DOHH2 (cell line): ENCODE measurements at regions not wholly inside any gene's neighbourhood (a gene's known extent, or its start where the extent isn't known, plus 50 kb on each side); places are given as distances from the start of the nearest gene placed in this dataset.

Experiments
- H3F3A ChIP-seq: fragments of 200-600 bp; sonication (generic), shearing (Covaris generic); 2 replicates; pipeline ENCODE4 v1.6.0; 2016; ENCODE audit warnings: antibody characterized with exemption, mild to moderate bottlenecking; ENCODE audit not compliant: control insufficient read depth, insufficient read depth
- H3K27ac ChIP-seq: fragments of 200-600 bp; sonication (generic); 2 replicates; pipeline ENCODE4 v1.5.1; 2014; ENCODE audit warnings: low read depth, mild to moderate bottlenecking, low read length, moderate library complexity
- H3K27me3 ChIP-seq: fragments of 200-600 bp; sonication (generic); 2 replicates; pipeline ENCODE4 v1.6.1; 2014; ENCODE audit warnings: mild to moderate bottlenecking, low read length, mixed read lengths; ENCODE audit not compliant: control insufficient read depth
- H3K36me3 ChIP-seq: fragments of 200-600 bp; sonication (generic); 2 replicates; pipeline ENCODE4 v1.6.1; 2014; ENCODE audit warnings: mild to moderate bottlenecking, low read length, moderate library complexity, mixed read lengths; ENCODE audit not compliant: control insufficient read depth
- H3K4me1 ChIP-seq: fragments of 200-600 bp; sonication (generic); 2 replicates; pipeline ENCODE4 v1.6.1; 2014; ENCODE audit warnings: mild to moderate bottlenecking, low read length, mixed read lengths; ENCODE audit not compliant: control insufficient read depth
- H3K4me2 ChIP-seq: fragments of 200-600 bp; sonication (generic); 2 replicates; pipeline ENCODE4 v1.6.0; 2014; ENCODE audit warnings: mild to moderate bottlenecking, low read length, moderate library complexity
- H3K4me3 ChIP-seq: fragments of 200-600 bp; sonication (generic); 2 replicates; pipeline ENCODE4 v1.5.1; 2014; ENCODE audit warnings: mild to moderate bottlenecking, low read length, mixed read lengths
- H3K79me2 ChIP-seq: fragments of 200-600 bp; sonication (generic); 2 replicates; pipeline ENCODE4 v1.6.1; 2014; ENCODE audit warnings: mild to moderate bottlenecking, low read length, mixed read lengths; ENCODE audit not compliant: control insufficient read depth
- H3K9me2 ChIP-seq: fragments of 200-600 bp; sonication (generic); replicated peaks from 2 replicates; pipeline ENCODE4 v1.6.1; 2014; ENCODE audit warnings: mild to moderate bottlenecking, low read length, mixed read lengths; ENCODE audit not compliant: control insufficient read depth
- H3K9me3 ChIP-seq: fragments of 200-600 bp; sonication (generic); 2 replicates; pipeline ENCODE4 v1.6.1; 2014; ENCODE audit warnings: antibody characterized with exemption, low read length, mixed read lengths; ENCODE audit not compliant: control insufficient read depth, insufficient read depth
- H4K20me1 ChIP-seq: fragments of 200-600 bp; sonication (generic); 2 replicates; pipeline ENCODE4 v1.6.0; 2014; ENCODE audit warnings: low read depth, mild to moderate bottlenecking, antibody characterized with exemption, low read length, moderate library complexity; ENCODE audit not compliant: control insufficient read depth, insufficient read depth
- EZH2phosphoT487 ChIP-seq: fragments of 200-600 bp; sonication (generic); IDR thresholded peaks from 2 replicates; pipeline ENCODE4 v1.6.1; 2017; ENCODE audit warnings: borderline replicate concordance, mild to moderate bottlenecking, antibody characterized with exemption, low read length, moderate library complexity, mixed read lengths
- TF ChIP-seq, protein P1 (sequence below): fragments of 200-600 bp; sonication (generic); IDR thresholded peaks from one replicate; pipeline ENCODE4 v1.5.1; 2014; ENCODE audit warnings: antibody characterized with exemption, mild to moderate bottlenecking, low read depth, low read length; ENCODE audit not compliant: poor library complexity, severe bottlenecking

DNA sequence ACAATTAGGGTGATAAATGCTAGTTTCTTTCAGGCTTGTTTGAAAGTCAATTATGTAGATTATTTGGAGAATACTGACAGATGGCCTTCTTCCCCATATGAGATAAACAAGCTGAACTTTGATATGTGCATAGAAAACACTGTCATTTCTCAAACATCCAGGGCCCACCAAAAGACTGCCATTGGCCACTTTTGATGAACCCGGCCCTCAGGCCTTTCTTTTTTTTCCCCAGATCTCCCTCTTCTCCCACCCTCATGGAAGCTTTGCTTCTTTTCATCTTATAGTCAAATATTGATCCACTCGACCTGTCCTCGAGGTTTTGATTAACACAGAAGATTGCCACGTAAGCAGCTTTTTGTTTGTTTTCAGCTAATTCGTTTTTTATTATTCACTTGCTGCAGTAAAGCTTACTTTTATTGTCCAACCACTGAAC lies 377.4 kb downstream of the SMARCA1 start:
- Histone ChIP-seq H3K79me2 (no peaks in the 10 kb centered on the region), H3K9me3 (no peaks in the 10 kb centered on the region), H4K20me1 (no peaks in the 10 kb centered on the region), H3F3A (no peaks in the 10 kb centered on the region), H3K4me3 (no peak overlapping the region), H3K4me1 (no peaks in the 10 kb centered on the region), H3K36me3 (no peaks in the 10 kb centered on the region), H3K27ac (no peak overlapping the region), H3K27me3 (no peaks in the 10 kb centered on the region), H3K4me2 (no peak overlapping the region), H3K9me2 (no peaks in the 10 kb centered on the region)
- TF ChIP-seq, protein P1, sequence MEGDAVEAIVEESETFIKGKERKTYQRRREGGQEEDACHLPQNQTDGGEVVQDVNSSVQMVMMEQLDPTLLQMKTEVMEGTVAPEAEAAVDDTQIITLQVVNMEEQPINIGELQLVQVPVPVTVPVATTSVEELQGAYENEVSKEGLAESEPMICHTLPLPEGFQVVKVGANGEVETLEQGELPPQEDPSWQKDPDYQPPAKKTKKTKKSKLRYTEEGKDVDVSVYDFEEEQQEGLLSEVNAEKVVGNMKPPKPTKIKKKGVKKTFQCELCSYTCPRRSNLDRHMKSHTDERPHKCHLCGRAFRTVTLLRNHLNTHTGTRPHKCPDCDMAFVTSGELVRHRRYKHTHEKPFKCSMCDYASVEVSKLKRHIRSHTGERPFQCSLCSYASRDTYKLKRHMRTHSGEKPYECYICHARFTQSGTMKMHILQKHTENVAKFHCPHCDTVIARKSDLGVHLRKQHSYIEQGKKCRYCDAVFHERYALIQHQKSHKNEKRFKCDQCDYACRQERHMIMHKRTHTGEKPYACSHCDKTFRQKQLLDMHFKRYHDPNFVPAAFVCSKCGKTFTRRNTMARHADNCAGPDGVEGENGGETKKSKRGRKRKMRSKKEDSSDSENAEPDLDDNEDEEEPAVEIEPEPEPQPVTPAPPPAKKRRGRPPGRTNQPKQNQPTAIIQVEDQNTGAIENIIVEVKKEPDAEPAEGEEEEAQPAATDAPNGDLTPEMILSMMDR = no peak
- no peak for TF ChIP-seq EZH2phosphoT487

DNA sequence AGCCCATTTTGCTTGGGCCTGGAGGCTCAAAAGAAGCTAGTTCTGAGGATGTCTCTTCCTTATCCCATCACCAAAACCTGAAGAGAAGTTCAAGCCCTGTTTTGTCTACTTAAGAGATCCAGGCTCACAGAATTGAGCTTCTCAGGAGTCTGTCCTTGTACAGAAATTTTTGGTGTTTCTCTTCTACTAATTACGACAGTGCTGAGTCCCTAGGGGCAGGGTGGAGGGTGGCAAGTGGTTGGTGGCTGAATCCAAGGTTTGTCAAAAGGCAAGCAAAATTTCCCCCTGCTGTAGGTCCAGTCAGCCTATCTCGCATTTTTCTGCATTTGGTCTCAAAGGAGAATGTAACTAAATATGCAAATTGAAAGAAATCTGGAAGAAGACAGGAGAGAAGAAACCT lies 377.9 kb downstream of the SMARCA1 start:
- H3K9me2 ChIP-seq = no peaks in the 10 kb centered on the region
- no peak overlapping the region for H3K4me2 ChIP-seq
- no peak overlapping the region for H3K27ac ChIP-seq
- no peaks in the 10 kb centered on the region for H3K4me1 ChIP-seq
- no peaks in the 10 kb centered on the region for H3K27me3 ChIP-seq
- H3K9me3 ChIP-seq = no peaks in the 10 kb centered on the region
- TF ChIP-seq, protein P1 = no peak
- TF ChIP-seq EZH2phosphoT487 = no peak
- no peaks in the 10 kb centered on the region for H4K20me1 ChIP-seq
- H3K36me3 ChIP-seq = no peaks in the 10 kb centered on the region
- no peaks in the 10 kb centered on the region for H3F3A ChIP-seq
- no peaks in the 10 kb centered on the region for H3K79me2 ChIP-seq
- H3K4me3 ChIP-seq = no peak overlapping the region

DNA sequence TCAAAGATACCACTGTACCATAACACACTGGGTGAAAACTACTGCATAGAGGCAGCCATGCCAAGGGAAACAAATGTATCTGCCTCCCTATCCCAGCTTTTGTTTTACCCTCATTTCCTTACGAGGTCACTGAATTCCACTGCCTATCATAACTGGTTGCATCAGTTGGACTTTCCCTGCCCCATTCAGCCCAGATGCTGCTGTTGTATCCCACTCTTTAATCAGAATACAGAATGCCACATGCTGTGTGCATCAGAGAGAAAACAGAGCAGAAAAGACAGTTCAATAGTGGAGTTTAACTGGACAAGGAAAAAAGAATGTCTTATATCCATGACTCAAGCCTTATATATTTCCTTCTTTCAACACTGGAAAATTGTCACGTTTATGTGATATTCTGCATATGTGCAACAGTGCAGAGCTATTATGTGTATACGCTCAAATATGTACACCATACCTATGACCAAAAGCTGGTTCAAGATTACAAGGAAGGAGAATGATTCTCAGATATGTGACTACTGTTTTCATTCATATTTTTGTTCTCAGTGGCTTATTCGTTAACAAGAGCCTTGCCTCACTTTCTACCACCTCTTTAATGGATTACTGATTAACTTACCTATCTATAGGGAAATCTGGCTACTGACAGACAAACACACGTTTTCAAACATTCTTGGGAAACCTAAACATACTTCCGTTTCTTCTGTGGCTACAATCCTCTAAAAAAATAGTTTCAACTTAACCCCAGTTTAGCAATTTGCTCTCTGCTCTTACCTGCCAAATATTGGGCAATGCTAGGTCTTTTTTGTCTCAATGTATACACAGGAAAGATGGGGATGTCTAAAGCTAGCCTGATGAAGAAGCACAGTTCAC lies 378.9 kb downstream of the SMARCA1 start:
- H3F3A ChIP-seq = no peaks in the 10 kb centered on the region
- TF ChIP-seq EZH2phosphoT487 = no peak
- H3K27me3 ChIP-seq = no peaks in the 10 kb centered on the region
- H3K4me2 ChIP-seq = no peak overlapping the region
- H3K27ac ChIP-seq = no peak overlapping the region
- no peaks in the 10 kb centered on the region for H3K4me1 ChIP-seq
- no peaks in the 10 kb centered on the region for H3K36me3 ChIP-seq
- H3K79me2 ChIP-seq = no peaks in the 10 kb centered on the region
- H3K4me3 ChIP-seq = no peak overlapping the region
- no peaks in the 10 kb centered on the region for H3K9me2 ChIP-seq
- H4K20me1 ChIP-seq = no peaks in the 10 kb centered on the region
- no peaks in the 10 kb centered on the region for H3K9me3 ChIP-seq
